H1 (cell line): ENCODE measurements at regions not wholly inside any gene's neighbourhood (a gene's known extent, or its start where the extent isn't known, plus 50 kb on each side); places are given as distances from the start of the nearest gene placed in this dataset.

ENCODE experiments used
- CTCF ChIA-PET: fragments of 300-600 bp; sonication (Branson Sonifier 250); formaldehyde crosslinking; loops from one replicate; lab custom pipeline; 2021; ENCODE audit not compliant: partially characterized antibody; lab: Charles Lee
- POLR2A ChIA-PET: fragments of 300-600 bp; sonication (Branson Sonifier 250); formaldehyde crosslinking; loops from one replicate; lab custom pipeline; 2021; ENCODE audit warnings: inconsistent platforms; ENCODE audit not compliant: partially characterized antibody; lab: Charles Lee
- DNase-seq, 2 experiments: peaks; one replicate each; pipeline versions ENCODE4 v3.0.0 to v3.0.0-alpha.2; 2010 to 2022; ENCODE audit warnings: low spot score in 2 of 2, low read depth in 1 of 2, mixed read lengths in 1 of 2
- FAIRE-seq: peaks from 2 replicates; lab custom pipeline; 2011; peaks lifted over from hg19 to GRCh38; lab: Jason Lieb, UNC
- H2AFZ ChIP-seq: 2 replicates; pipeline ENCODE4 v1.8.1; 2012; ENCODE audit warnings: low read length, inconsistent platforms
- H2AK5ac ChIP-seq: 2 replicates; pipeline ENCODE4 v1.6.1; 2013; ENCODE audit warnings: low read depth, low read length
- H2BK120ac ChIP-seq: replicated peaks from 2 replicates; pipeline ENCODE3; 2013; ENCODE audit warnings: low read depth, low read length, inconsistent platforms
- H2BK12ac ChIP-seq: 2 replicates; pipeline ENCODE4 v1.6.1; 2013; ENCODE audit warnings: low read depth, low read length
- H2BK15ac ChIP-seq: 2 replicates; pipeline ENCODE4 v1.6.1; 2013; ENCODE audit warnings: low read length
- H2BK20ac ChIP-seq: 2 replicates; pipeline ENCODE4 v1.6.1; 2013; ENCODE audit warnings: low read length
- H2BK5ac ChIP-seq: 2 replicates; pipeline ENCODE4 v1.6.1; 2013; ENCODE audit warnings: low read depth, low read length
- H3K14ac ChIP-seq: 2 replicates; pipeline ENCODE4 v1.6.1; 2013; ENCODE audit warnings: inconsistent platforms; ENCODE audit not compliant: insufficient read length
- H3K18ac ChIP-seq: 2 replicates; pipeline ENCODE4 v1.6.1; 2013; ENCODE audit warnings: low read length; ENCODE audit errors: extremely low read depth
- H3K23ac ChIP-seq: 2 replicates; pipeline ENCODE4 v1.6.1; 2013; ENCODE audit warnings: inconsistent platforms; ENCODE audit not compliant: insufficient read length
- H3K23me2 ChIP-seq: 2 replicates; pipeline ENCODE4 v1.6.1; 2013; ENCODE audit warnings: low read depth, low read length
- H3K27ac ChIP-seq: 2 replicates; pipeline ENCODE4 v1.6.1; 2011; ENCODE audit warnings: low read depth, low read length, inconsistent platforms
- H3K27me3 ChIP-seq, 4 experiments: replicated peaks in 1 of 4; 1 replicate in 1 of 4; 2 replicates in 3 of 4; pipeline versions ENCODE4 v1.6.1 to v1.8.1; 2011 to 2013; ENCODE audit warnings: low read length in 3 of 4, mild to moderate bottlenecking in 3 of 4, inconsistent platforms in 2 of 4, mixed read lengths in 2 of 4, moderate library complexity in 1 of 4; ENCODE audit not compliant: control insufficient read depth in 3 of 4, insufficient read depth in 3 of 4; ENCODE audit errors: extremely low read depth in 1 of 4
- H3K36me3 ChIP-seq, 4 experiments: 2 replicates each; pipeline versions ENCODE4 v1.6.1 to v1.8.1; 2011 to 2013; ENCODE audit warnings: mild to moderate bottlenecking in 4 of 4, low read length in 3 of 4, moderate library complexity in 2 of 4, control low read depth in 1 of 4, inconsistent platforms in 1 of 4; ENCODE audit not compliant: insufficient read depth in 4 of 4, control insufficient read depth in 2 of 4
- H3K4ac ChIP-seq: replicated peaks from 2 replicates; pipeline ENCODE3; 2013; ENCODE audit warnings: low read length, low read depth, mixed read lengths, inconsistent platforms; ENCODE audit not compliant: insufficient read length
- H3K4me1 ChIP-seq, 4 experiments: replicated peaks in 1 of 4; 1 replicate in 1 of 4; 2 replicates in 3 of 4; pipeline versions ENCODE4 v1.6.1 to v1.8.1; 2011 to 2013; ENCODE audit warnings: low read length in 3 of 4, inconsistent platforms in 2 of 4, mixed read lengths in 1 of 4; ENCODE audit not compliant: insufficient read depth in 4 of 4, control insufficient read depth in 3 of 4
- H3K4me2 ChIP-seq, 2 experiments: 2 replicates each; pipeline versions ENCODE4 v1.6.1 to v1.8.1; 2011 to 2013; ENCODE audit warnings: low read depth in 2 of 2, low read length in 2 of 2, control low read depth in 1 of 2, inconsistent platforms in 1 of 2, mild to moderate bottlenecking in 1 of 2; ENCODE audit not compliant: insufficient read depth in 1 of 2
- H3K4me3 ChIP-seq, 4 experiments: fragments of 200-600, 300-600 bp in 1 of 4; sonication (generic), shearing (Covaris generic), sonication (Bioruptor Twin) in 1 of 4; 2 replicates each; pipeline versions ENCODE4 v1.5.1 to v1.8.1; 2011 to 2016; ENCODE audit warnings: low read length in 4 of 4, low read depth in 3 of 4, control low read depth in 2 of 4, inconsistent platforms in 2 of 4, mild to moderate bottlenecking in 2 of 4, mixed read lengths in 1 of 4, moderate library complexity in 1 of 4; ENCODE audit not compliant: insufficient read depth in 2 of 4; ENCODE audit errors: extremely low read depth in 1 of 4
- H3K56ac ChIP-seq: replicated peaks from 2 replicates; pipeline ENCODE3; 2013; ENCODE audit warnings: low read depth, mild to moderate bottlenecking, mixed read lengths, low read length, inconsistent platforms; ENCODE audit not compliant: insufficient read length
- H3K79me1 ChIP-seq: 2 replicates; pipeline ENCODE4 v1.6.1; 2013; ENCODE audit warnings: low read depth, low read length, control low read depth
- H3K79me2 ChIP-seq, 2 experiments: 2 replicates each; pipeline versions ENCODE4 v1.6.1 to v1.8.1; 2012 to 2013; ENCODE audit warnings: low read length in 2 of 2, mild to moderate bottlenecking in 2 of 2, inconsistent platforms in 1 of 2; ENCODE audit not compliant: insufficient read depth in 2 of 2, control insufficient read depth in 1 of 2
- H3K9ac ChIP-seq, 4 experiments: replicated peaks in 1 of 4; 1 replicate in 1 of 4; 2 replicates in 3 of 4; pipeline versions ENCODE4 v1.6.1 to v1.8.1; 2011 to 2013; ENCODE audit warnings: low read depth in 3 of 4, low read length in 3 of 4, control low read depth in 2 of 4, mild to moderate bottlenecking in 2 of 4, moderate library complexity in 2 of 4, inconsistent platforms in 1 of 4; ENCODE audit errors: extremely low read depth in 1 of 4
- H3K9me3 ChIP-seq, 2 experiments: 2 replicates each; pipeline versions ENCODE4 v1.6.1 to v1.8.1; 2012 to 2013; ENCODE audit warnings: mild to moderate bottlenecking in 2 of 2, moderate library complexity in 2 of 2, control low read depth in 1 of 2, inconsistent platforms in 1 of 2, low read depth in 1 of 2, low read length in 1 of 2, mixed read lengths in 1 of 2; ENCODE audit not compliant: insufficient read depth in 2 of 2
- H4K20me1 ChIP-seq, 2 experiments: replicated peaks in 1 of 2; 2 replicates each; pipeline versions ENCODE3 to v1.8.1; 2011 to 2013; ENCODE audit warnings: inconsistent platforms in 2 of 2, low read length in 2 of 2, mild to moderate bottlenecking in 1 of 2; ENCODE audit not compliant: insufficient read depth in 2 of 2, control insufficient read depth in 1 of 2
- H4K5ac ChIP-seq: 2 replicates; pipeline ENCODE4 v1.6.1; 2013; ENCODE audit warnings: low read length, low read depth, mixed read lengths, inconsistent platforms; ENCODE audit not compliant: insufficient read length
- H4K8ac ChIP-seq: 2 replicates; pipeline ENCODE4 v1.8.0; 2013; ENCODE audit warnings: mild to moderate bottlenecking, moderate library complexity, low read length, inconsistent platforms; ENCODE audit not compliant: insufficient read depth; ENCODE audit errors: extremely low read depth
- H4K91ac ChIP-seq: replicated peaks from 2 replicates; pipeline ENCODE3; 2013; ENCODE audit warnings: low read length, mixed read lengths, inconsistent platforms; ENCODE audit not compliant: insufficient read length
- CBX8 ChIP-seq: fragments of 300-800, 300-1000 bp; sonication (generic); IDR thresholded peaks from 2 replicates; pipeline ENCODE4 v1.7.1; 2016; ENCODE audit warnings: low read depth, low read length, borderline replicate concordance
- CREB1 ChIP-seq: IDR thresholded peaks from 2 replicates; pipeline ENCODE4 v1.6.1; 2012; ENCODE audit warnings: inconsistent platforms
- EGR1 ChIP-seq: IDR thresholded peaks from 2 replicates; pipeline ENCODE4 v1.6.1; 2011; ENCODE audit warnings: low read depth, low read length, borderline replicate concordance
- EP300 ChIP-seq, 2 experiments: IDR thresholded peaks; 1 replicate in 1 of 2; 2 replicates in 1 of 2; pipeline ENCODE4 v1.6.1; 2011 to 2012; ENCODE audit warnings: low read depth in 2 of 2, low read length in 2 of 2, mild to moderate bottlenecking in 2 of 2, borderline replicate concordance in 1 of 2, inconsistent platforms in 1 of 2, moderate library complexity in 1 of 2
- FOSL1 ChIP-seq: IDR thresholded peaks from 2 replicates; pipeline ENCODE4 v1.6.1; 2011; ENCODE audit warnings: mild to moderate bottlenecking, low read depth, low read length, moderate library complexity; ENCODE audit not compliant: insufficient read depth
- JUND ChIP-seq: IDR thresholded peaks from 2 replicates; pipeline ENCODE4 v1.6.1; 2011; ENCODE audit warnings: mild to moderate bottlenecking, improper control_type of control experiment, low read length
- KDM1A ChIP-seq: fragments of 200-600, 300-600 bp; sonication (generic); IDR thresholded peaks from 2 replicates; pipeline ENCODE4 v1.7.1; 2016; ENCODE audit warnings: mild to moderate bottlenecking, low read length, borderline replicate concordance
- KDM5A ChIP-seq: fragments of 200-600 bp; IDR thresholded peaks from 2 replicates; pipeline ENCODE4 v1.7.1; 2012; ENCODE audit warnings: mild to moderate bottlenecking, low read length, inconsistent platforms, mixed read lengths
- POU5F1 ChIP-seq: IDR thresholded peaks from 2 replicates; pipeline ENCODE4 v1.6.1; 2011; ENCODE audit warnings: low read depth, mild to moderate bottlenecking, low read length, moderate library complexity
- RAD21 ChIP-seq, 2 experiments: IDR thresholded peaks in 1 of 2; conservative IDR thresholded peaks in 1 of 2; 2 replicates each; pipeline ENCODE4 v1.6.1; 2011; ENCODE audit warnings: low read depth in 2 of 2, low read length in 2 of 2, improper control_type of control experiment in 1 of 2, inconsistent platforms in 1 of 2, mild to moderate bottlenecking in 1 of 2, moderate library complexity in 1 of 2
- RFX5 ChIP-seq: IDR thresholded peaks from 2 replicates; pipeline ENCODE4 v1.6.1; 2011; ENCODE audit warnings: low read depth, low read length, improper control_type of control experiment, borderline replicate concordance
- RXRA ChIP-seq: IDR thresholded peaks from 2 replicates; pipeline ENCODE4 v1.6.1; 2011; ENCODE audit warnings: low read depth, mild to moderate bottlenecking, low read length, moderate library complexity; ENCODE audit not compliant: insufficient read depth
- SAP30 ChIP-seq: fragments of 300-600 bp; sonication (generic); IDR thresholded peaks from 2 replicates; pipeline ENCODE4 v1.7.1; 2012; ENCODE audit warnings: low read length, moderate library complexity, mild to moderate bottlenecking, inconsistent platforms; ENCODE audit not compliant: insufficient read depth, insufficient replicate concordance
- SIN3A ChIP-seq, 2 experiments: IDR thresholded peaks in 1 of 2; conservative IDR thresholded peaks in 1 of 2; 2 replicates each; pipeline ENCODE4 v1.6.1; 2011 to 2012; ENCODE audit warnings: low read length in 2 of 2, improper control_type of control experiment in 1 of 2, low read depth in 1 of 2, mild to moderate bottlenecking in 1 of 2
- TAF7 ChIP-seq: optimal IDR thresholded peaks from 2 replicates; pipeline ENCODE3; 2011; ENCODE audit warnings: low read depth, mild to moderate bottlenecking, inconsistent platforms, low read length, moderate library complexity, borderline replicate concordance
- TEAD4 ChIP-seq: IDR thresholded peaks from 2 replicates; pipeline ENCODE4 v1.6.1; 2012; ENCODE audit warnings: low read depth, low read length, inconsistent platforms, mixed read lengths

- H3K27me3 ChIP-seq = no peaks in the 10 kb centered on the region
- CTCF ChIA-PET = no interaction called here
- no peak for TF ChIP-seq CBX8
- TF ChIP-seq TAF7 = no peak
- TF ChIP-seq KDM1A = no peak
- no peak for TF ChIP-seq SIN3A (conservative IDR thresholded peaks at IDR 0.05 in 1 of 2, IDR thresholded peaks at IDR 0.05 in 1 of 2; ENCODE audit: low read depth in 1 of 2, low read length in 2 of 2)
- no peak for TF ChIP-seq SAP30
- TF ChIP-seq JUND = no peak
- TF ChIP-seq EP300 (IDR thresholded peaks at IDR 0.05; ENCODE audit: borderline replicate concordance in 1 of 2, low read depth in 2 of 2, low read length in 2 of 2) = no peak
- TF ChIP-seq FOSL1 = no peak
- TF ChIP-seq TEAD4 = no peak
- TF ChIP-seq RAD21 (IDR thresholded peaks at IDR 0.05 in 1 of 2, conservative IDR thresholded peaks at IDR 0.05 in 1 of 2; ENCODE audit: low read depth in 2 of 2, low read length in 2 of 2) = no peak
- no peak for TF ChIP-seq RXRA
- no peak for TF ChIP-seq KDM5A
- no peak for TF ChIP-seq POU5F1
- TF ChIP-seq RFX5 = no peak
- TF ChIP-seq CREB1 = no peak
- no peak for TF ChIP-seq EGR1
These were observed 72.1 kb upstream of the AVPR1A start for GRCh38 chr12:63223128-63223527.

More at GRCh38 chr12:63223128-63223527, 72.1 kb upstream of the AVPR1A start:
- Histone ChIP-seq H2BK120ac (no peak overlapping the region), H3K56ac (no peak overlapping the region), H4K20me1 (no peaks in the 10 kb centered on the region), H3K4me2 (no peak overlapping the region), H2BK20ac (no peak overlapping the region), H3K23me2 (no peaks in the 10 kb centered on the region), H3K4me3 (no peak overlapping the region), H4K91ac (no peak overlapping the region), H2BK15ac (no peak overlapping the region), H3K36me3 (no peaks in the 10 kb centered on the region), H3K4ac (no peak overlapping the region), H3K9me3 (no peaks in the 10 kb centered on the region), H2AK5ac (no peak overlapping the region), H3K14ac (no peak overlapping the region), H2BK5ac (no peak overlapping the region), H3K79me2 (no peaks in the 10 kb centered on the region), H3K9ac (no peak overlapping the region), H4K5ac (no peak overlapping the region), H4K8ac (no peak overlapping the region), H3K18ac (no peak overlapping the region), H3K23ac (no peak overlapping the region), H3K79me1 (no peaks in the 10 kb centered on the region), H2AFZ (no peak overlapping the region), H3K4me1 (no peaks in the 10 kb centered on the region), H2BK12ac (no peak overlapping the region), H3K27ac (no peak overlapping the region)
- DNase-seq (no peak), FAIRE-seq (no peak)
- POLR2A ChIA-PET = no interaction called here
